SH-SY5Y (cell line): ENCODE measurements at regions not wholly inside any gene's neighbourhood (a gene's known extent, or its start where the extent isn't known, plus 50 kb on each side); places are given as distances from the start of the nearest gene placed in this dataset.

Experiments
- GATA2 ChIP-seq: IDR thresholded peaks from 2 replicates; pipeline ENCODE4 v1.6.1; 2011; ENCODE audit warnings: mild to moderate bottlenecking, low read depth, low read length
- GATA3 ChIP-seq: IDR thresholded peaks from 2 replicates; pipeline ENCODE4 v1.6.1; 2011; ENCODE audit warnings: low read depth, mild to moderate bottlenecking, low read length, moderate library complexity

- TF ChIP-seq GATA3 (no peak), GATA2 (no peak)
Measured at GRCh38 chr1:14435368-14436023, 163.0 kb upstream of the KAZN start.
